ENCODE measurements at regions not wholly inside any gene's neighbourhood (a gene's known extent, or its start where the extent isn't known, plus 50 kb on each side); places are given as distances from the start of the nearest gene placed in this dataset.

DNA sequence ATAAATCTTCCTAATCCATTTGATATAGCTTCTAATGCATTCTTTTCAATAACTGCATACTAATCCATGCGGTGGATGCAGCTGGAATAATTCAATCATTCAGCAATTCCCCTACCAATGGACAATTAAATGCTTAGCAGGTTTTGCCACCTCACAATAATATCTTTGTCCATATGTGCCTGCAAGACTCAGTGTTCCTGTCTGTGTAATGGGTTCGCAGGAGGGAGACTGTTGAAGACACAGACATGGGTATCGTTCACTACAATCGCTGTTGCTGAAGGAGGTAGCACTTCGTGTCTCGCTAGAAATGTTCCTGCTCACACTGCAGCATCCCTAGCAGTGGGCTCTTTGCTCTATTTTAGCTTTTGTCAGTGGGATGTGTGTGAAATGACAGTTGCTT lies 214.4 kb downstream of the MED10 start:
- Histone ChIP-seq H3K36me3 (ENCODE audit: control insufficient read depth, insufficient read depth, low read length) (no peaks in the 10 kb centered on the region), H3K27ac (ENCODE audit: low read depth, low read length, severe bottlenecking) (no peak overlapping the region), H3K4me1 (ENCODE audit: control insufficient read depth, insufficient read depth, low read length, poor library complexity, severe bottlenecking) (peaks cover 6% of the 10 kb centered on the region), H3K4me3 (ENCODE audit: extremely low read depth, insufficient read depth, low read length, poor library complexity, severe bottlenecking) (no peak overlapping the region), H3K9me3 (ENCODE audit: control insufficient read depth, low read length) (no peaks in the 10 kb centered on the region)
- 84 to 89% methylated on average over 6 of the region's 6 CpGs for WGBS, 2 experiments (ENCODE audit: insufficient coverage in 2 of 2)

DNA sequence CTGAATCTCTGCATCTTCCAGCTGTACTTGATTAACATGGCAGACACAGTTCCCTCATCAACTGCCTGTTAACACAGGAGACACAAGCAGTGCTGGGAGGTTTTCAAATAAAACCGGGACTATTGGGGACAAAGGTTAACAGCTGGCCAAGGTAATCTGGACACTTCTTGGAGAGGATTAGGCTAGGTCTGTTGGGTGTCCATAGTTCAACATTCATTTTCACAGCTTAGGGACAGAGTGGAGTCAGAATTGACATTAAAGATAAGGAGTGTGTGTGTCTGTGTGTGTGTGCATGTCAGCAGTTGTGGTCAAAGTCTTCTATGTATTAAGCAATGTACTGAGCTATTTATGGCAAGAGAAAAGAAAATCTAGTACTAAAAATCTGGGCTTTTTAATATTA lies 216.2 kb downstream of the MED10 start:
- Histone ChIP-seq H3K4me3 (ENCODE audit: extremely low read depth, insufficient read depth, low read length, poor library complexity, severe bottlenecking) (no peak overlapping the region), H3K9me3 (ENCODE audit: control insufficient read depth, low read length) (no peaks in the 10 kb centered on the region), H3K27ac (ENCODE audit: low read depth, low read length, severe bottlenecking) (no peak overlapping the region), H3K36me3 (ENCODE audit: control insufficient read depth, insufficient read depth, low read length) (no peaks in the 10 kb centered on the region), H3K4me1 (ENCODE audit: control insufficient read depth, insufficient read depth, low read length, poor library complexity, severe bottlenecking) (peaks cover 11% of the 10 kb centered on the region)
- WGBS, 2 experiments (ENCODE audit: insufficient coverage in 2 of 2), result 91% methylated on average over 1 of the region's 1 CpG; no CpG with 5 or more reads in 1 of the 2 experiments

GRCh38 chr5:6161257-6161656 lies 217.1 kb downstream of the MED10 start:
- peaks cover 11% of the 10 kb centered on the region for H3K4me1 ChIP-seq (ENCODE audit: control insufficient read depth, insufficient read depth, low read length, poor library complexity, severe bottlenecking)
- no peak overlapping the region for H3K4me3 ChIP-seq (ENCODE audit: extremely low read depth, insufficient read depth, low read length, poor library complexity, severe bottlenecking)
- no peak overlapping the region for H3K27ac ChIP-seq (ENCODE audit: low read depth, low read length, severe bottlenecking)
- H3K36me3 ChIP-seq (ENCODE audit: control insufficient read depth, insufficient read depth, low read length), result no peaks in the 10 kb centered on the region
- 50 to 92% methylated on average over 2 to 7 of the region's 8 CpGs for WGBS, 2 experiments (ENCODE audit: insufficient coverage in 2 of 2)
- H3K9me3 ChIP-seq (ENCODE audit: control insufficient read depth, low read length), result no peaks in the 10 kb centered on the region

DNA sequence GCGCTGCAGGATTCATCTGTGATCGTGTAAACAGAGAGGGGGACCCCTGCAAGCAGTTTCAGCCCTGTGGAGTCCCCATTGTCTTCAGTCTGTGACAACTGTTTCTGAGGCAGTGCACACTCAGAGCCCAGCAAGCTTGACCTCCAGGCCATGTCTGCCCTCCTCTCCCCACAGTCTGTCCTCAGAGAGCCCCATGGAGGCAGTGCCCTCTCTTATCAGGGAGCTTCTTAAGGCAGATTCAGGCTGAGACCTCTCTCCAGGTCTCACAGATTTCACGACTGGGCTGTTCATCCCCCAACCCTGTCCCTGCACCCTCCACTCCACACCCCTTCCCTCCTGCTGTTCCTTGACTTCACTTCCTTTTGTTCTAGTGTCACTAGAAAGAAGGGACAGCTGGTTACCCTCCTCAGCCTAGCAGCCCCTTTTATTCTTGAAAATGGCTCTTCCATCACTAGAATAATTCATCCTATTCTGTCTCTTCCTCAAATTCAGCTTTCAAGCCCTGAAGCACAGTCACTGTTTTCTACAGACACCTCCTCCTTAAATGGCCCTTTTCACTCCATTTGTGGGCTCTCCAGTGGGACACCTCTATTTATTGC lies 218.4 kb downstream of the MED10 start:
- Histone ChIP-seq H3K4me3 (ENCODE audit: extremely low read depth, insufficient read depth, low read length, poor library complexity, severe bottlenecking) (no peak overlapping the region), H3K4me1 (ENCODE audit: control insufficient read depth, insufficient read depth, low read length, poor library complexity, severe bottlenecking) (peaks cover 11% of the 10 kb centered on the region), H3K9me3 (ENCODE audit: control insufficient read depth, low read length) (no peaks in the 10 kb centered on the region), H3K27ac (ENCODE audit: low read depth, low read length, severe bottlenecking) (peak overlapping the region; percentile 7), H3K36me3 (ENCODE audit: control insufficient read depth, insufficient read depth, low read length) (no peaks in the 10 kb centered on the region)
- WGBS, 2 experiments (ENCODE audit: insufficient coverage in 2 of 2), result 53 to 77% methylated on average over 2 of the region's 3 CpGs

- no peak overlapping the region for H3K27ac ChIP-seq (ENCODE audit: low read depth, low read length, severe bottlenecking)
- H3K36me3 ChIP-seq (ENCODE audit: control insufficient read depth, insufficient read depth, low read length), result no peaks in the 10 kb centered on the region
- WGBS, 2 experiments (ENCODE audit: insufficient coverage in 2 of 2), result 73 to 77% methylated on average over 4 to 6 of the region's 12 CpGs
- H3K4me1 ChIP-seq (ENCODE audit: control insufficient read depth, insufficient read depth, low read length, poor library complexity, severe bottlenecking), result peaks cover 11% of the 10 kb centered on the region
- no peak overlapping the region for H3K4me3 ChIP-seq (ENCODE audit: extremely low read depth, insufficient read depth, low read length, poor library complexity, severe bottlenecking)
- H3K9me3 ChIP-seq (ENCODE audit: control insufficient read depth, low read length), result no peaks in the 10 kb centered on the region
Observed at GRCh38 chr5:6158974-6159831, 219.1 kb downstream of the MED10 start.

DNA sequence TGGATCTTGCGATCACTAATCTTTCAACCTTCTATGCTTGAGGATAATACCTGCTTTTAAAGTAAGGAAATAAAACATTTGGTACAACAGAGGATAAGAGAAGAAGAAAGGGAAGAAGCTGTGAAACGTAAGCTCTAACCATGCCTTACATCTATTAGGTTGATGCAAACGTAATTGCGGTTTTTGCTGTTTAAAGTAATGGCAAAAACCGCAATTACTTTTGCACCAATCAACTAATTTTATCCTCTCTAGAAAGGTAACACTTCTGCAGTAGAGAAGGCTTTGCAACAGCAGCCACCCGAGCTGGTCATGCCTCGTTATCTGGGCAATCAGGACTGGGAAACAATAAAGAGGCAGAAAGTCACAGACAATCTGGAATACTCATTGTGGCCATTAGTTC lies 224.1 kb downstream of the MED10 start:
- Histone ChIP-seq H3K4me3 (ENCODE audit: extremely low read depth, insufficient read depth, low read length, poor library complexity, severe bottlenecking) (no peak overlapping the region), H3K36me3 (ENCODE audit: control insufficient read depth, insufficient read depth, low read length) (no peaks in the 10 kb centered on the region), H3K27ac (ENCODE audit: low read depth, low read length, severe bottlenecking) (no peak overlapping the region), H3K9me3 (ENCODE audit: control insufficient read depth, low read length) (no peaks in the 10 kb centered on the region), H3K4me1 (ENCODE audit: control insufficient read depth, insufficient read depth, low read length, poor library complexity, severe bottlenecking) (peaks cover 8% of the 10 kb centered on the region)
- 59 to 84% methylated on average over 3 of the region's 7 CpGs for WGBS, 2 experiments (ENCODE audit: insufficient coverage in 2 of 2)

GRCh38 chr5:6146271-6146670 lies 232.1 kb downstream of the MED10 start:
- H3K36me3 ChIP-seq (ENCODE audit: control insufficient read depth, insufficient read depth, low read length), result no peaks in the 10 kb centered on the region

DNA sequence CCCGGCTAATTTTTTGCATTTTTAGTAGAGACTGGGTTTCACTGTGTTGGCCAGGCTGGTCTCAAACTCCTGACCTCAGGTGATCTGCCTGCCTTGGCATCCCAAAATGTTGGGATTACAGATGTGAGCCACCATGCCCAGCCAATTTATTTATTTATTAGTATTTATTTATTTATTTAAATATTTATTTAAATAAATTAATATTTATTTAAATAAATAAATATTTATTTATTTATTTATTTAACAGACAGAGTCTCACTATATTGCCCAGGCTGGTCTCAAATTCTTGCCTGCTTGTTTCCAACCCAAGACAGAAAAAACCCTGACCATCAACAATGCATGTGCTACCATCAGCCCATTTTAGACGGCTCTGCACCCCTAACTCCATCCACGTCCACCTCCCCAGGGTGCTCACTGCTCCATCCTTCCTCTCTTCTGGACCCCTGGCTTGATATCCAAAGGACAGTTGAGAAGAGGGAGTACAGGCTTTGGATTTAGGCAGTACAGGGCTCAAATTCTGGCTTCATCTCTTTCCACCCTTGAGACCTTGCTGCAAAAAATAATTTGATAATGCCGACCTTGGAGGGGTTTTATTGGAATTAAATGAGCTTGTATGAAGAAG lies 232.6 kb downstream of the MED10 start:
- Histone ChIP-seq H3K4me3 (ENCODE audit: extremely low read depth, insufficient read depth, low read length, poor library complexity, severe bottlenecking) (no peak overlapping the region), H3K36me3 (ENCODE audit: control insufficient read depth, insufficient read depth, low read length) (no peaks in the 10 kb centered on the region), H3K9me3 (ENCODE audit: control insufficient read depth, low read length) (no peaks in the 10 kb centered on the region), H3K4me1 (ENCODE audit: control insufficient read depth, insufficient read depth, low read length, poor library complexity, severe bottlenecking) (no peaks in the 10 kb centered on the region), H3K27ac (ENCODE audit: low read depth, low read length, severe bottlenecking) (no peak overlapping the region)
- WGBS, 2 experiments (ENCODE audit: insufficient coverage in 2 of 2), result 93% methylated on average over 2 of the region's 4 CpGs; no CpG with 5 or more reads in 1 of the 2 experiments

More at GRCh38 chr5:6146271-6146670, 232.1 kb downstream of the MED10 start:
- no peaks in the 10 kb centered on the region for H3K9me3 ChIP-seq (ENCODE audit: control insufficient read depth, low read length)
- no peaks in the 10 kb centered on the region for H3K4me1 ChIP-seq (ENCODE audit: control insufficient read depth, insufficient read depth, low read length, poor library complexity, severe bottlenecking)
- H3K27ac ChIP-seq (ENCODE audit: low read depth, low read length, severe bottlenecking), result no peak overlapping the region
- WGBS, 2 experiments (ENCODE audit: insufficient coverage in 2 of 2), result 80% methylated on average over 1 of the region's 2 CpGs; no CpG with 5 or more reads in 1 of the 2 experiments
- no peak overlapping the region for H3K4me3 ChIP-seq (ENCODE audit: extremely low read depth, insufficient read depth, low read length, poor library complexity, severe bottlenecking)

GRCh38 chr5:6143523-6143922 lies 234.8 kb downstream of the MED10 start:
- WGBS, 2 experiments (ENCODE audit: insufficient coverage in 2 of 2), result 48 to 54% methylated on average over 4 to 5 of the region's 5 CpGs
- no peaks in the 10 kb centered on the region for H3K9me3 ChIP-seq (ENCODE audit: control insufficient read depth, low read length)
- H3K4me3 ChIP-seq (ENCODE audit: extremely low read depth, insufficient read depth, low read length, poor library complexity, severe bottlenecking), result no peak overlapping the region
- no peaks in the 10 kb centered on the region for H3K4me1 ChIP-seq (ENCODE audit: control insufficient read depth, insufficient read depth, low read length, poor library complexity, severe bottlenecking)
- H3K27ac ChIP-seq (ENCODE audit: low read depth, low read length, severe bottlenecking), result no peak overlapping the region
- H3K36me3 ChIP-seq (ENCODE audit: control insufficient read depth, insufficient read depth, low read length), result no peaks in the 10 kb centered on the region

DNA sequence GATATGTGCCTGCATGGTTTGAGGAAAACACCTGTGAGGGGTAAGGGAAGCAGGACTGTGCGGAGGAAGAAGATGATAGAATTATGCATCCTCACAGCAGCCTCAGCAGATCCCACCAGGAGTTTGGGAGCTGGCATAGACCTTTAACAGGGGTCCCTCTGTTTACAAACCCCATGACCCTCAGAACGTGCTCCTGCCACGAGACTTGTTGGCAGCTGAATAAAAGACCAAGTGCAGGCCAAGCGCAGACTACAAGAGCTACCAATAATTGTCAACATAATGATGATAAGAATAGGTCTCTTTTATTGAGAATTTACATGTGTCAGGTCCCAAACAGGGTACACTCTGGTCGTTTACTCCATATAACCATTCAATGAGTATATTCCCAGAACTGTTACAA lies 236.0 kb downstream of the MED10 start:
- Histone ChIP-seq H3K36me3 (ENCODE audit: control insufficient read depth, insufficient read depth, low read length) (no peaks in the 10 kb centered on the region), H3K9me3 (ENCODE audit: control insufficient read depth, low read length) (no peaks in the 10 kb centered on the region), H3K4me3 (ENCODE audit: extremely low read depth, insufficient read depth, low read length, poor library complexity, severe bottlenecking) (no peak overlapping the region), H3K4me1 (ENCODE audit: control insufficient read depth, insufficient read depth, low read length, poor library complexity, severe bottlenecking) (no peaks in the 10 kb centered on the region), H3K27ac (ENCODE audit: low read depth, low read length, severe bottlenecking) (no peak overlapping the region)
- 100% methylated on average over 2 of the region's 5 CpGs; no CpG with 5 or more reads in 1 of the 2 experiments for WGBS, 2 experiments (ENCODE audit: insufficient coverage in 2 of 2)

Measured in mesodermal cell (in vitro differentiated cells).